SK-N-DZ (cell line): ENCODE measurements at regions not wholly inside any gene's neighbourhood (a gene's known extent, or its start where the extent isn't known, plus 50 kb on each side); places are given as distances from the start of the nearest gene placed in this dataset.
"Not testable (repeated sequence)": the region's sequence is repeated elsewhere in the genome, so short reads cannot be mapped to it uniquely, and the experiment has no call there.

ENCODE experiments used
- DNase-seq: peaks from one replicate; pipeline ENCODE4 v3.0.0-alpha.2; 2015; ENCODE audit warnings: low spot score

DNA sequence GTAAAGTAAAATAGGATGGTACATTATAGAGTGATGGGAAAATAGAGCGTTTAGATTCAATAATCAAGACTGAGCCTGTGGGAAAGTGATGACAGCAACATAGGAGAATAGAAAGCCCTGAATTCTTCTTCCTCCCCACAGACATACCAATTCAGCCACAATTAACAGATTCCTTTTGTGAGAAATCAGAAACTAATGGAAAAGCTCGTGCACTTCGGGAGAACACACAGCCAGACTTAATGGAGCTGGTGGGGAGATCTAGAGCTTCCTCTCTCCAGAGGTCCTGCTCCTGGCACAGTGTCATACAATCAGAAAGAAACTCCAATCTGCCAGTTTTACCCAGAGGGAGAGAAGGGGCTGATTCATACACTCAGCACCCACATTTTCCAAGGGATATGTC is 676.3 kb upstream of the BOD1L1 start:
- DNase-seq, result no peak

DNA sequence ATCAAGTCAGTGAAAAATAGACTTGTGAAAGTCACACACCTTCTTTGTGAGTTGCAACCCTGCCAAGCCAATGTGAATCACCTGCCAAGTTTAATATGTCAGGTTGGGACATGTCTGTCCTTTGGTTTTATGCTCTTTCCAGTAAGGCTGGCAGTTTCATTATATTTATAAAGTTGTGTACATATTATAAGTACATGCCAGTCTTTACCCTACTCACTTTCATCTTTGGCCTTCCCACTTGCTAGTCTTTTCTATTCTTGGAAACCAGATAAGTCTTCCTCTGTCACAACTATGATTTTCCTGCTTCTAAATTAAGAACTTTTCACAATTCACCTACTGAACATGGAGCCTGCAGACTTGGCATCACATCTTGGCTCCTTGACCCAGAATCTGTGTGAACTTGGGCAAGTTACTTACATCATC is 680.7 kb upstream of the BOD1L1 start:
- DNase-seq, result no peak

DNA sequence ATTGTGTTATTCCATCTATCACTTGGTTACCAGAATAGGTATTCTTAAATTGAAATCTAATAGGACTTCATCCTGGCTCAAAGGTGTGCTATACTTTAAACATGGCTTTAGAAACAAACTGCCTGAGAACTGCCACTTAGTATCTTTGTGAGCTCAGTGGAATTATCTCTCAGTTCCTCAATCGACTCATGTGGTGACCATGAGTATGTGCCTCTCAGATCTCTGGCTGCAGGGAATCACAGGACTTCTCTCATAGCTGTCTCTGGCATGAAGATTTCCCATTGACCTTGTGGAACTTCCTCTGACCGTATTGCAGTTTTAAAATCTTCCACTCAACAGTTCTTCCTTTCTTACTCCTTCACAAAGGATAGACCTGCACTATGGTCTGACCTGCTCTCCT is 681.9 kb upstream of the BOD1L1 start:
- no peak for DNase-seq

DNA sequence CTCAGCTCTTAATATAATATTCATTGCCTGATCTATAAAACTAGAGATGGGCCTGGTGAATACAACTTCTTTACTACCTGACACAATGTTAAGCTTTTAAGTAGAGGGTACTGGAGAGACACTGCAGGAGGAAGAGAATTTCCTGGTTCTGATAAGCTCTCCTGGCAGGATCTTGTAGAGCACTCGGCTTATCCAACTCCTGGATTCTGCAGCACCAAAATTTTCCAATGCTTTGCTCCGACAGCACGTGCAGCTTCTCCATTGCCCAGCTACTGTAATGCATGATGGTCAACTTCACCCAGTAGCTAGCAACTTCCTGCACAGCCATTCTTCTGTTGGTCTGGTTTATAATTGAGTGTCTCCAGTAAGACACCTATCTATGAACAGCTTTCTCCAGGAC is 686.2 kb upstream of the BOD1L1 start:
- DNase-seq, result no peak

DNA sequence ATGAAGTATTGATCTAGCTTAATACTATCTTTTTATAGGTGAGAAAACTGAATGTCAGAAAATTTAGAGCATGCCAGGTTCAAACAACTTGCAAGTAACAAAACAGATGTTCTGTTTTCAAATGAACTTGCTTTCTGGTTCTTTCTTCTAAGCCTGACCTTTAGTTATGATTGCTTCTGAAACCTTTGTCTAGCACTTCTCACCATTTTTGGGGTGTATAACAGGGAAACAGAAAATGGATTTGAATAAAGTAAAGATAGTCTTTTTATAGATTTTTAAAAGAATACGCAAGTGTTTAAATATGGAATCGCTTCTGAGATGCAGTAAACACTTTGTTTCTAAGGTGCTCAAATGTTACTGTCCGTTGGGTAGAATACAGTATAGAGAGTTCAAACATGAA is 687.2 kb upstream of the CPEB2 start:
- no peak for DNase-seq

DNA sequence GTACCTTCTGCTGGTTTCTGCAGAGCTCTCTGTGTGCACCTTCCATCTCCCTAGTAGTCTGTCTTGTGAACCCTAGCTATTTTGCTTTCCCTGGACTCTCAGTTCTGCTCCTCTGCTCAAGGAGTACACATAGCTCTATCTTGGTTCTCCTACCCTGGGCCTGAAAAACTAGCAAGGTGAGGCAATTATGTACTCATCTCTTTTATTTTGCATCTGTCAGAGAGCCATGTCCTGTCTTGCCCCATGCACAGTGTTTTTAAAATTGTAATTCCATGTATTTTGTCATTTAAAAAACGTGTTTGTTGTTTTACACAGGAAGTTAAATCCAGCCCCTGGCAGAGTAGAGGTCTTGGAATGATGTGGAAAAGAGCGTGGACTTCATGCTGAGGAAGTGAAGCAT is 684.9 kb upstream of the CPEB2 start:
- no peak for DNase-seq

DNA sequence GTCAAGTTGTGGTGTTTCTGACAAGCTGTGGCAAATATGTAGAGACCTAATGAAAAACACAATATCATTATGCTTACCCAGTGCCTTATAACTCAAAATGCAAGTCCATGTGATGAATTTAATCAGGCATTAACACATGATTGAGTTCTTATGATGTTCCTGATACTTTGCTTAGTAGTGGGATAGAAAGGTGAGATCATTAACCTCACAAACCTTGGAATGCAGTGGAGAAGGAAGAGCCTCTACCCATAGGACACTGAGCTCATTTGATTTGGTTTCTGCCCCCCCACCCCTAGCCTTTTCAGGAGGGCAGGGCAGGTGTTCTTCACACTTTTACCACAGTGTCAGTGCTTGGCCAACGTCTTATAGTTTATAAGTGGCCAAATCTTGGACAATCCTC is 683.6 kb upstream of the CPEB2 start:
- no peak for DNase-seq

DNA sequence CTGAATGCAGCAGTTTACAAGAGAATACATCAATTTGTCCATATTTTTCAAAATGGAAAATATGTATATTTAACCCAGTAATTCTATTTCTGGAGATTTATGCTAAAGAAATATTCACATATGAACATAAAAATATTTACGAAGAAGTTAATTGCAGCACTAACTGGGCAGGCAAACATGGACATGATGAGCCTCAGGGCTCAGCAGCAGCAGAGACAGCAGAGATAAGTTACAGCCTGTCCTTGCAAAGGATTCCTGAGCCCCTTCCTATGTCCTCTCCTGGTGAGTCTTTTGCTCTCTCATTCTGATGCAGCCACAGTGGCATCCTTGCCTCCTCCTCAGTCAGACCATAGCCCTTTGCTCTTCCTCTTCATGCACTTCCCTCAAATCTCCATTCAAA is 680.6 kb upstream of the CPEB2 start:
- no peak for DNase-seq

DNA sequence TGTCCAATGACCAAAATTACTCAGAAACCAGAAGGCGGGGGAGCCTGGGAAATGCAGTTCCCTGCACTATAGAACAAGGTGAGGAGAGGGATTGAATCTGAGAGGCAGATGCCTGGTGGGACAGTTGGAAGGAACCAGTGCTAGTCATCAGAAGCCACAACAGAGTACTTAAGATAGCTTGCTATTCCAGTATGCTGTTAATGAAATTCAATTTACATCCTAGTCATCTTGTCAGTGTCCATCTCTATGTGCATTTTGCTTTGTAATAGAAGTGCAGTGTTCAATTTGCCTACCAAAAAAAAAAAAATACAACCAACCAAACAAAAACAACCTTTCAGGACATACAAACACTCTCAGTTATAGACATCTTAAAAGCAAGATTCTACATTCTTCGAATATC is 679.1 kb upstream of the CPEB2 start:
- no peak for DNase-seq

DNA sequence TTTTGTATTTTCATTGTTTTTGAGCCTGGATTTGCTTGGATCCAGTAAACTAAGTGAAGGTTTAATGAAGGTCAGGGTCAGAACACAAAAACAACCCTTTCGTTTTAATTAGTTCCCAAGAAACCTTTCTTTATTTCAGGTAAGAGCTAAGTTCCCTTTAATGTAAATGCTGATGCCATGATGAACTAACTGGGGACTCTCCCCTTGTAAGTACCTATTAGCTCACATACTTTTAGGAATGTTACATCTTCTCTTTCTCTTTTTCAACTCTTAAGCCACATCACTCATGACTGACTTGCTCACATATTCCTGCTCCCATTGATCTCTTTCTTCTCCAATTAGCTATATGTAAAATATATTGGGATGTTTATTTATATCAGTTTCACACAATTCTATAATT is 673.1 kb upstream of the CPEB2 start:
- DNase-seq, result no peak

DNA sequence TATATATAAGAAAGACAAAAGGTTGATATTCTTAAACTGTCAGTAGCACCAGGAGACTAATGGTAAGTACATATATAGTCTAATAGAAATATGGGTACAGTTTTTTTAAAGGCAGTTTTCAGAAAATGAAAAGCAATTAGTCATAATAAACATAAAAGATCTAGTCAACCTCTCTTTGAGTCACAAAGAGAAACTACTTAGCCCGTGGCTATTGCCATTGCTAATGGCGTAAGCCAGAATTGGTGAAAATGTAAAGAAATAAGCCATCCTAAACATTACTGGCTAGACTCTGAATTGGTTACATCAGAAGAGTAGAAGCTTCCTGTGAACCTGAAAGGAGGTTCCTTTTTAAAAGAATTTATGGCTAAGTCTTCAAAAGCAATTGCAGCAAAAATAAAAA is 668.7 kb upstream of the CPEB2 start:
- no peak for DNase-seq

DNA sequence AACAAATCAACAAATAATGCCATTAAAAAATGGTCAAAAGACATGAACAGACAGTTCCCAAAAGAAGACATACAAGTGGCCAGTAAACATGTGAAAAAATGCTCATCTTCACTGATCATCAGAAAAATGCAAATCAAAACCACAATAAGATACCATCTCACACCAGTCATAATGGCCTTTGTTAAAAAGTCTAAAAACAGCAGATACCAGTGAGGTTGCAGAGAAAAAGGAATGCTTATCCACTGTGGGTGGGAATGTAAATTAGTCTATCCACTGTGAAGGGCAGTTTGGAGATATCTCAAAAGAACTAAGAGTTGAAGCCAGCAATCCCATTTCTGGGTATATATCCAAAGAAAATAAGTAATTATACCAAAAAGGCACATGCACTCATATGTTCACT is 668.1 kb upstream of the CPEB2 start:
- DNase-seq, result no peak

DNA sequence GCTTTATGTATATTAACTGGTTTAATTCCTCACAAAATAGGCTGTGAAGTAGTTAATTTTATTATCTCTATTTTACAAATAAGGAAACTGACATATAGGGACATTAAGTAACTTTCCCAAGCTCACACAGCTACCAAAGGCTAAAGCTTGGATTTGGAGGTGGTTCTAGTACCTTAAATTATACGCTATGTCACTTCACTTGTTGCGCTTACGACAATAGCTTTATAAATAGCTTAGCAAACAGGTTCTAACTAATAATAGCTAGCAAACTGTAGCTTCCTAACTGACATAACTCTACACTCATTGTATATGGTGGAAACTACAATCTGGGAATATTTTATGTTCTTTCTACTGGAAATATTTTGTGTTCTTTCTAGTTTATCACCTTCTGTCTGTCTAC is 666.4 kb upstream of the CPEB2 start:
- DNase-seq, result no peak

DNA sequence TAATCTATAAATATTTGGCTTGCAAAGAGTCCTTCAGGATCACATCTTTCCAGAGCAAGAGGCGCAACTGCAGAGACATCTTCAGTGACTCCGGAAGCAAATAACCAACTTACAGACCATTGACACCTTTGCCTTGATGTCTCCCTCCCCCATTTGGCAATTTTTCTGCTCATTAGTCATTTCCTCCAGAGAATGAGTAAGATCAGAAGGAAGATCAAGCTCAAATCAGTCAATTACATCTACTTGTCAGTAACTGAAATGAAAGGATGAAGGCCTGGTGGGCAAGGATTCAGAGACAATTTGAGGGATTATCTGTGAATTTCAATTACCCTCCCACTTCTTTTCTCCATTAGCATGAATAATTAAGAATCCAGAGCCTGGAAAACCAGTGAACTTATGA is 665.6 kb upstream of the CPEB2 start:
- no peak for DNase-seq

DNA sequence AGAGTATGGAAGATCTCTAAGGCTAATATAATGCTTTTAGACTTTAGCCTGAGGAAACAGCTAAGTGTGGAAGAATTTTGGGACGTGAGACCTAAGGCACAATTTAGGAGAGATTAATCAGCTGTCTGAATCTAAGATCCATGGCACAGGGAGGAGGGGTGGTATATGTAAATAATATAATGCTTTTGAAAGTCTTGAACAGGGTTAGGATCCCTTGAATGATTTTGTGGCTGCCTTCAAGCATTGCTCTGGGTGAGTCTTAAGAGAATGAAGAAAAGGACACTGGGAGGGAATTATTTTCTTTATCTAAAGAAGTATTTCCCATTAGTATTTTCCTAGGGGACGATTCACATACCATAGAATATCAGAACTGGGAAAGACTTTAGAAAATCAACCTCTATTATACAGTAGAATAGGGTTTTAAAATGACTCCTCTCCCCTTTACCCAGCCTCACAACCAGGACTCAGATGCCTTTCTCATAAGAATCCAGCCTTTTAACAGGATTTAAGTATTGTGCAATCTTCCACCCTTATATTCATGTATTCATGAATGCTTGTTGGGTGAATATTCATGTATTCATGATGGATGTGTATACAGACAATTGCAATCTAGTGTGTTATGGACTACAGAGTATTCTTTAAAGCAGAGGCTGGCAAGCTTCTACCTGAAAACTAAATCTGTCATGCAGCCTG is 664.2 kb upstream of the CPEB2 start:
- no peak for DNase-seq

DNA sequence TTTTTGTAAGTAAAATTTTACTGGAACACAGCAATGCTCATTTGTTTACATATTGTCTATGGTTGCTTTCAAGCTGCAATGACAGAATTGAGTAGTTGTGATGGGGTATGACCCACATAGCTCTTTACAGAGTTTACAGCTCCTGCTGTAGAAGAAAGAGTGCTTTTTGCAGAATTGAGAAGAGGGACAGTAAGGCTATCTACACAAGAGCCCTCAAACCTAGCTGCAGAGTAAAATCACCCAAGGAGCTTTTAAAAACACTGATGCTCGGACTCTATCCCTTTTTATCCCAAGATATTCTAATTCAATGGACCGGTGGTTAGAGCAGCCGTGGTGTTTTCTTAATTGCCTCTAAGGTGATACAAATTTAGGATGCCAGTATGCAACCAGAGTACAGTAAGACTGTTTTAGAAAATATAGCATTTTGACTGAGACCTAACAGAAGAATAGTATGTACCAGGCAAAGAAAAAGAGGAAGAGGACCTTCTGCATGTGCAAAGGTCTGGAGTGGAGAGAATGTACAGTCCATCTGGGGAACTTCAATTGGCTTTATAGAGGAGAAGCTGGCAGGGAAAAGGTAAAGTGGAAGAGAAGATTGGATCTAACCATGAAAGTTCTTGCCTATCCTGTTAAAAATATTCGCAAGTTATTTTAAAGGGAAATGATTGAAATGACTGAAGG is 663.6 kb upstream of the CPEB2 start:
- DNase-seq, result no peak

DNA sequence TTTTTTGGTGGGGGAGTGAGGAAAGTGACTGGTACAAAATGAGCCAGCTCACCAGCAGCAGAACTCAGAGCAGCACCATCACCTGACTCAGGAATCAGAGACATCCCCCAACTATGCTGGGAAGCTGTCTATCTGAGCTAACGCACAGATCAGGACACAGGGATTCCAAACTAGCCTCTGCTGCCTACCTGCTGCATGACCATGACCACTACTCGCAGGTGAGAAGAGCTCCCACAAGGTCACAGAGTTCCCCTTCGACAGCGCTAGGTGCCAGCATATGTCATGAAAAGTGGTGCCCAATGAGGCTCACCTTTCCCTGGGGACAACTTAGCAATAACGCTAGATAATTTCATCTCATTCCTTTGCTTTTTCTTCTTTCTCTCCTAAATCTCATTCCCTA is 662.6 kb upstream of the CPEB2 start:
- no peak for DNase-seq

DNA sequence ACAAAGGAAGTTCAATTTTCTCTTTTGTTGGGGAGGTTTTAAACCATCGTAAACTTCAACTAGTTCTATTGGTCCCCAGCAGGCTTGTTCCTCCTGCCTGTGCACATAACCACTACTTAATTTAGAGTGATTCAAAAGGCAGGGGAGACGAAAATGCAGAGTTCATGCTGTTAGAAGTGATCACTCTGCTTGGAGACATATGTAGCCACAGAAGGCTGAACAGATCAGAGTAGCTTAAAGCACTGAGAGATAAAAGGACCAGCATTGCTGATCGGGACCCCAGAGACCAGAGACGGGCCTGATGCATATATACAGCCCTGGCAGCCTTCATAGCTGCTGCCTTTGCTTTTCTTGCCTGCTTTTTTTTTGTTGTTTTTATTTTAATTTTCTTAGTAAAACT is 662.0 kb upstream of the CPEB2 start:
- no peak for DNase-seq

DNA sequence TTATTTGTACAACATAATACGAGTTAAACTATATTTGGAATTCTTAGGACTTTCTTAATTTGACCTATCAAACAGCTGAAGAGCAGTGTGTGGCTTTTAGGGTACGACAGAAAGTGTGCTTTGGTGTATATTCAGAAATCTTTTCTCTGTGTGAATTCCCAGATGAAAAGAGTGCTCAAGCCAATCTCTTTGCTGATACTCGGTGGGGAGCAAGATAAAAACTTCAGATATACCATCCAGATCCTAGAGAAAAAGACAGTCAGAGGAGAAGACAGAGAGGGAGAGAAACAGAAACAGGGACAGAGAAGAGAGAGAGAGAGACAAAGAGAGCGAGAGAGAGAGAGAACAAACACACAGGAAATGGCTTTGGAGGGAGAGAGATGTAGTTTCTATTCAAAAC is 658.3 kb upstream of the CPEB2 start:
- no peak for DNase-seq

DNA sequence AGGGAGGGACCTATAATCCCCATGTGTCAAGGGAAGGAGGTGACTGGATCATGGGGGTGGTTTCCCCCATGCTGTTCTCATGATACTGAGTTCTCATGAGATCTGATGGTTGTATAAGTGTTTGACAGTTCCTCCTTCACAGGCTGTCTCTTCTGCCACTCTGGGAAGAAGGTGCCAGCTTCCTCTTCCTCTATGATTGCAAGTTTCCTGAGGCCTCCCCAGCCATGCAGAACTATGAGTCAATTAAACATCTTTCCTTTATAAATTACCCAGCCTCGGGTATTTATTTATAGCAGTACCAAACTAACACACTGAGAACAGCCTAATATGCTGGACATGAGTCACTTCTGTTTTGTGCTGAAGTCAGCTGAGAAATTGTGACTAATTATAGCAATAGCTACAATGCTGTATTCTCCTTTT is 656.9 kb upstream of the CPEB2 start:
- DNase-seq, result no peak

DNA sequence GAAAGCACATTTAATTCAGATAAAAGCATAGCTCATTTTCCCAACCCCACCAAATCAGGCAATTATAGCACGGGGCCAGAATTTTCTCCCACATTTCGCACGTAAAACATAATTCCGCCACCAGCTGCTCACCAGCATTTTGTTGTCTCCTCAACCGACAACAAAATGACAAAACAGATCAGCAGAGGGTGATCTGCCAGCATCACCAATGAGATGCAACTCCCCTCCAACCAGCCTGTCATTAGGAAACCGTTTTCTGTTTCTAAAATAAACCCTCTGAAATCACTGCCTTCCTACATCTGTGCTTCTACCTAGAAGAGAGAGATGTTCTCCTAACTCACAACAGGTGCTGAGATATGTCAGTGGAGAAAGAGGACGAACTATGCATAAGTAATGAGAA is 654.8 kb upstream of the CPEB2 start:
- DNase-seq, result no peak

DNA sequence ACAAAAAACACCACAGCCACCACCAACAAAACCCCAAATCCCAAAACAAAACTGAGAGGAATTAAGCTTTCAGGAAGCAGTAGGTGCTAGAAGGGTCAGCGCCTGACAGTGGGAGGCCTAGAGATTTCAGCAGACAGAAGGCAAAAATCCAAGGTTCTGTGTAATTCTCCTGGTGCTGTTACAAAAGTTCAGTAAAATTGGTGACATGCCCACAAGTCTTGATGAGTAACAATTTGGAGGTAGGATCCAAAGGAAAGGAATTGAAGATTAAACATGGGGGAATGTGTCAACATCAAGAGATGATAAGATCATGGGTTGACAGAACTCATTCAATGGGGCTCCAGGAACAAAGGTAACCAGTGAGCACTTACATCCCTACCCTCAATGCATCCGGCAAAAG is 653.8 kb upstream of the CPEB2 start:
- DNase-seq, result no peak

DNA sequence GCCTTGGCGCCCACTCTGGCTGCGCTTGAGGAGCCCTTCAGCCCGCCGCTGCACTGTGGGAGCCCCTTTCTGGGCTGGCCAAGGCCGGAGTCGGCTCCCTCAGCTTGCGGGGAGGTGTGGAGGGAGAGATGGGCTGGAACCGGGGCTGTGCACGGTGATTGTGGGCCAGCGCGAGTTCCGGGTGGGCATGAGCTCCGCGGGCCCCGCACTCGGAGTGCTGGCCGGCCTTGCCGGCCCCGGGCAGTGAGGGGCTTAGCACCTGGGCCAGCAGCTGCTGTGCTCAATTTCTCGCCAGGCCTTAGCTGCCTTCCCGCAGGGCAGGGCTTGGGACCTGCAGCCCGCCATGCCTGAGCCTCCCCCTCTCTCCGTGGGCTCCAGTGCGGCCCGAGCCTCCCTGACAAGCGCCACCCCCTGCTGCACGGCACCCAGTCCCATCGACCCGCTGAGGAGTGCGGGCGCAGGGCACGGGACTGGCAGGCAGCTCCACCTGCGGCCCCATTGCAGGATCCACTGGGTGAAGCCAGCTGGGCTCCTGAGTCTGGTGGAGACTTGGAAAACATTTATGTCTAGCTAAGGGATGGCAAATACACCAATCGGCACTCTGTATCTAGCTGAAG is 643.6 kb upstream of the CPEB2 start:
- DNase-seq, result not testable (repeated sequence)
